VCaP (cell line): ENCODE measurements at regions not wholly inside any gene's neighbourhood (a gene's known extent, or its start where the extent isn't known, plus 50 kb on each side); places are given as distances from the start of the nearest gene placed in this dataset.
"Not testable (repeated sequence)": the region's sequence is repeated elsewhere in the genome, so short reads cannot be mapped to it uniquely, and the experiment has no call there.

Experiments used
- H3K27ac ChIP-seq: fragments of 450-650 bp; 2 replicates; pipeline ENCODE4 v1.5.1; 2017
- TF ChIP-seq, protein P1 (sequence below): fragments of 450-650 bp; conservative IDR thresholded peaks from 2 replicates; pipeline ENCODE4 v1.5.1; 2017; ENCODE audit warnings: mild to moderate bottlenecking, moderate library complexity

DNA sequence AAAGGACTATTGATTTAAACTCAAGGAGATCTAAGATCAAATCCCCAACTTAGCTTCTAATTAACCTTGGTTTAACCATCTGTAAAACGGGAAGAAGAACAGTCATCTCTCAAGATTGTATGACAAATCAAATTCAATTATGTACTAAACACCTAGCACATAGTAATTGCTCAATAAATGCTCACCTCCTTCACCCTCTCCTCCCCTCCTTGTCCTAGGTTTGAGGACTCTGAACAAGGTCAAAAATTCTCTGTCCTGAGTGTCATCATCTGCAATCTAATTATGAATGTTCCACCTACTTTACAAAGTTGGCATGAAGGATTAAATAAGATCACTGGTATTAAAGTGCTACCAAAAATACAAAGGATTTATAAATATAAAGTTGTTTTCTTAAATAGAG is 320.1 kb upstream of the PPARGC1A start:
- TF ChIP-seq, protein P1, sequence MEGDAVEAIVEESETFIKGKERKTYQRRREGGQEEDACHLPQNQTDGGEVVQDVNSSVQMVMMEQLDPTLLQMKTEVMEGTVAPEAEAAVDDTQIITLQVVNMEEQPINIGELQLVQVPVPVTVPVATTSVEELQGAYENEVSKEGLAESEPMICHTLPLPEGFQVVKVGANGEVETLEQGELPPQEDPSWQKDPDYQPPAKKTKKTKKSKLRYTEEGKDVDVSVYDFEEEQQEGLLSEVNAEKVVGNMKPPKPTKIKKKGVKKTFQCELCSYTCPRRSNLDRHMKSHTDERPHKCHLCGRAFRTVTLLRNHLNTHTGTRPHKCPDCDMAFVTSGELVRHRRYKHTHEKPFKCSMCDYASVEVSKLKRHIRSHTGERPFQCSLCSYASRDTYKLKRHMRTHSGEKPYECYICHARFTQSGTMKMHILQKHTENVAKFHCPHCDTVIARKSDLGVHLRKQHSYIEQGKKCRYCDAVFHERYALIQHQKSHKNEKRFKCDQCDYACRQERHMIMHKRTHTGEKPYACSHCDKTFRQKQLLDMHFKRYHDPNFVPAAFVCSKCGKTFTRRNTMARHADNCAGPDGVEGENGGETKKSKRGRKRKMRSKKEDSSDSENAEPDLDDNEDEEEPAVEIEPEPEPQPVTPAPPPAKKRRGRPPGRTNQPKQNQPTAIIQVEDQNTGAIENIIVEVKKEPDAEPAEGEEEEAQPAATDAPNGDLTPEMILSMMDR, result no peak
- no peak overlapping the region for H3K27ac ChIP-seq

DNA sequence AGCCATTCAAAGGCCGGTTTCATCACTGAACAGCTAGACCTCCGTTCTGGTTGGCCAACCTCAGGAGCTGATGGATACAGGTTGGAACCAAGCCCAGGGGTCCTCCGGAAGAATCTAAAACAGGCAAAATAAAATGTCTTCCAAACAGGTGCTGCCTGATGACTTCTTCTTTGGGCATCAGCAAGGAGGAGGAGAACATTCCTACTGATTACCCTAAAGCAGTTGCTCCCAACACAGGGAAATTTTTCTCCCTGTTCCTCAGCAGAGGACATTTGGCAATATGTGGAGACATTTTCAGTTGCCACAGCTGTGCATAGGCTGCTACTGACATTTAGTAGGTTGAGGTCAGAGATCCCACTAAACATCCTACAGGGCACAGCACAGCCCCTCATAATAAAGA is 319.3 kb upstream of the PPARGC1A start:
- H3K27ac ChIP-seq, result no peak overlapping the region
- TF ChIP-seq, protein P1, result no peak

DNA sequence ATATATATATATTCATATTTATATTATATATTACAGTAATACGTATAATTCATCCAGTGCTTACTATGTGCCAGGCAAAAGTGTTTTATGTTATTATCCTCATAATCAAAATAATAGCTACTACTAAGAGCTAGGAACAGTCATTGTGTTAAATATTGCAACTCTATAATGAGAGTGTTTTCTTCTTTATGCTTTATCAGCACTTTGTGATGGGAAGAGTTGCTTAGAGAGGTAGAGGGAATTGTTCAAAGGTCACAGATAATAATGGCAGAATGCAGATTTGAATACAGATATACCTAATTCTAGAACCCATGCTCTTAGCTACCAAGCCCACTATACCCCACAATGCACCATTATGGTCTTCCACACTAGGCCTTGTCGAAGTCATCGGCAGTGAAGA is 318.8 kb upstream of the PPARGC1A start:
- no peak overlapping the region for H3K27ac ChIP-seq
- TF ChIP-seq, protein P1, result no peak

DNA sequence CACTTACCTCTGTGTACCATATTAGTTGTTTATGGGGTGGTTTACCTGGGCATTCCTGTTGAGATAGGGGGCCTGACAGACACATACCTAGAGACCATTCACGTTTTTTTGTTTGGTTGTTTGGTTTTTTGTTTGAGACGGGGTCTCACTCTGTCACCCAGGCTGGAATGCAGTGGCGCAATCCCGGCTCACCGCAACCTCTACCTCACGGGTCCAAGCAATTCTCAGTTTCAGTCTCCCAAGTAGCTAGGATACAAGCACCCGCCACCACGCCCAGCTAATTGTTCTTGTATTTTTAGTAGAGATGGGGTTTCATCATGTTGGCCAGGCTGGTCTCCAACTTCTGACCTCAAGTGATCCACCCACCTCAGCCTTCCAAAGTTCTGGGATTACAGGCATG is 314.9 kb upstream of the PPARGC1A start:
- not testable (repeated sequence) for H3K27ac ChIP-seq

DNA sequence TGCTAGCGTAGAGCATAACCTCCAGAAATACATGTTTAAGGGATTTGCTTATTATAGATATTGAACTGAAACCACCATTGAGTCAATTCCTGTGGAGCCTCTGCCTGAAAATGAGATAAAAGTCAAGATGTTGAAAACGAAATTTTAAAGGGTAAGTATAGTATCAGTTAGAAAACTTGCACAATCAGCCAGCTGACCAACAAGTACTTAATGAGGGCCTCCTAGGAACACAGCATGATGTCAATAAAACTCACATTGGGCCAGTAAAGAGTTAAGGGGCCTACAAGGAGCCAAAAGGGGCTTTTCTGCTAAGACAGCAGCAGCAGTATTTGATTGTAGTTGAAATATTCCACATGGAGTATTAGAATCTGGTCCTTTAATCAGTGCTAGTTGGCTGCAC is 314.1 kb upstream of the PPARGC1A start:
- H3K27ac ChIP-seq, result no peak overlapping the region
- TF ChIP-seq, protein P1, result no peak

DNA sequence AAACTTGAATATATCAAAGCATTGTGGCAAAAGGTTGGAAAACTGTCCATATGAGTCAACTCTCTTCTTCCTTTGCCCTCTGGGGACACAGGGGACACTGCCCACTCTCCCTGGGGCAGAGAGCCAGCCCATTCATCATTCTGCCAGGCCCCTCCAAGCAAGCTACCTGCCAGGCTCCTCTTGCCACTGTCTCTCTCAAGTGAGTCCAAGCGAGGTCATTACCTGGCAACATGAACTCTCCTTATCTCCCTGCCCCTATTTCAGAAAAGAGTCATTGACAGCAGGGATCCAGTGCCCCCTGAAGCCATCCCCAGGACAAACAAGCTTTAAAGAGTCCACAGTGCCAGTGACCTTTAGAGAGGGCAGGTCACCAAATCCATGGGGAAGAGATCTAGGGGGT is 312.7 kb upstream of the PPARGC1A start:
- TF ChIP-seq, protein P1, result no peak

DNA sequence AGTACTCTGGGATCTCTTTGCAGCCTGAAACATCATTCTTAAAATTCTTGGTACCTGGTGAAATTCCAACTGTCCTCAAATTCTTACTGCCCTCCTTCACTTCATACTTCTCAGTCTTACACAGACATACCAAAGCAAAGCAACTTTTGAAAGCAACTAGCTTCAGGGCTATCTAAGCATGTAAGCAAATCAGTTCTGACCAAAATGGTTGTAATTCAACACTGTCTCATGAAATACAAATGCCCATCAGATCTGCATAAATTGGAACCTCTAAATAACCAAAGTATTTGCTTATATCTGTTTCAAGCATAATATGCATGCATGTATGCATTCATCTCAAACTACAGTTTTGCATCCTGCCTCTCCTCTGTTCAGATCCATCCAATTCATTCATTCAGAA is 308.1 kb upstream of the PPARGC1A start:
- H3K27ac ChIP-seq, result no peak overlapping the region
- TF ChIP-seq, protein P1, result no peak

More for the DNA sequence above, 312.7 kb upstream of the PPARGC1A start:
- no peak overlapping the region for H3K27ac ChIP-seq

DNA sequence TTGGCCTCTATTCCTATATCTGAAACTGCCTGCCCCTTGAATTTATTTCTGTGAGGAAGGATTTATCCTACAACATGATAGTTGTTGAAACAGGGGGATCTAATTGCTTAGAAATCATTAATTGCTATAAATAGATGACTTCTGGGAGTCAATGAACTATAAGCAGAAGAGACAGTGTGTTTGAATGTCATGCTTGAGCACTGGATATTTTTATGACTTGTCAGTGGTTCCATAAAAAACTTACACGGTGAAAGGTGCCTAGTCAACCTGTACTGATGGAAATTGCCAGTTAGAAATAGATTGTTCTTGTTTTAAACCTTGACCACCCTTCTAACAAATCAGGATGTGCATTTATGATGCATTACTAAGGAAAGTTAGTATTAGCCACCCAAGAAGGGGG is 306.9 kb upstream of the PPARGC1A start:
- H3K27ac ChIP-seq, result no peak overlapping the region
- TF ChIP-seq, protein P1, result no peak
